Ishikawa (cell line): ENCODE measurements at regions not wholly inside any gene's neighbourhood (a gene's known extent, or its start where the extent isn't known, plus 50 kb on each side); places are given as distances from the start of the nearest gene placed in this dataset.

Experiments
- CEBPB ChIP-seq: IDR thresholded peaks from 2 replicates; pipeline ENCODE4 v1.6.1; 2012
- CREB1 ChIP-seq: IDR thresholded peaks from 2 replicates; pipeline ENCODE4 v1.6.1; 2012; ENCODE audit warnings: low read depth
- EP300 ChIP-seq: IDR thresholded peaks from 2 replicates; pipeline ENCODE4 v1.6.1; 2012; ENCODE audit warnings: borderline replicate concordance
- MAX ChIP-seq: IDR thresholded peaks from 2 replicates; pipeline ENCODE4 v1.6.1; 2012
- RAD21 ChIP-seq: IDR thresholded peaks from 2 replicates; pipeline ENCODE4 v1.6.1; 2012; ENCODE audit warnings: low read depth
- REST ChIP-seq: IDR thresholded peaks from 2 replicates; pipeline ENCODE4 v1.6.1; 2012; ENCODE audit warnings: low read depth, mild to moderate bottlenecking
- TAF1 ChIP-seq: IDR thresholded peaks from 2 replicates; pipeline ENCODE4 v1.6.1; 2012; ENCODE audit warnings: low read depth, mild to moderate bottlenecking
- TCF12 ChIP-seq: IDR thresholded peaks from 2 replicates; pipeline ENCODE4 v1.6.1; 2012; ENCODE audit warnings: low read depth
- USF1 ChIP-seq: IDR thresholded peaks from 2 replicates; pipeline ENCODE4 v1.6.1; 2012
- YY1 ChIP-seq: IDR thresholded peaks from 2 replicates; pipeline ENCODE4 v1.6.1; 2012; ENCODE audit warnings: low read depth

GRCh38 chr6:50966986-50967385 is 148.3 kb downstream of the TFAP2B start:
- TF ChIP-seq YY1 (no peak), CREB1 (no peak), EP300 (no peak), MAX (no peak), REST (no peak), USF1 (no peak), TAF1 (no peak), TCF12 (no peak), RAD21 (no peak), CEBPB (no peak)
